Neuronal stem cell (in vitro differentiated cells): ENCODE measurements at regions not wholly inside any gene's neighbourhood (a gene's known extent, or its start where the extent isn't known, plus 50 kb on each side); places are given as distances from the start of the nearest gene placed in this dataset.

Source experiments
- DNase-seq: peaks from one replicate; pipeline ENCODE4 v3.0.0-alpha.2; 2013; ENCODE audit warnings: low spot score
- H2AFZ ChIP-seq: one replicate; pipeline ENCODE4 v1.6.1; 2013; ENCODE audit warnings: mild to moderate bottlenecking, low read length, inconsistent platforms
- H2AK5ac ChIP-seq: 2 replicates; pipeline ENCODE4 v1.6.1; 2013; ENCODE audit warnings: low read depth, mild to moderate bottlenecking, inconsistent platforms, low read length, moderate library complexity, mixed read lengths
- H2BK120ac ChIP-seq: 2 replicates; pipeline ENCODE4 v1.6.1; 2013; ENCODE audit warnings: low read depth, mild to moderate bottlenecking, inconsistent platforms, low read length, moderate library complexity, mixed read lengths
- H2BK12ac ChIP-seq: one replicate; pipeline ENCODE4 v1.6.1; 2013; ENCODE audit warnings: low read length, inconsistent platforms
- H2BK15ac ChIP-seq: 2 replicates; pipeline ENCODE4 v1.6.1; 2013; ENCODE audit warnings: mild to moderate bottlenecking, low read length, inconsistent platforms, mixed read lengths
- H2BK5ac ChIP-seq: one replicate; pipeline ENCODE4 v1.6.1; 2013; ENCODE audit warnings: inconsistent platforms, mild to moderate bottlenecking, low read length, moderate library complexity
- H3K14ac ChIP-seq: one replicate; pipeline ENCODE4 v1.6.1; 2013; ENCODE audit warnings: low read length, inconsistent platforms
- H3K18ac ChIP-seq: 2 replicates; pipeline ENCODE4 v1.6.1; 2013; ENCODE audit warnings: low read length, inconsistent platforms
- H3K23ac ChIP-seq: 2 replicates; pipeline ENCODE4 v1.6.1; 2013; ENCODE audit warnings: low read depth, mild to moderate bottlenecking, mixed read lengths, low read length, inconsistent platforms; ENCODE audit not compliant: poor library complexity
- H3K27ac ChIP-seq: replicated peaks from 3 replicates; pipeline ENCODE4 v1.5.1; 2013; ENCODE audit warnings: low read length, inconsistent platforms
- H3K27me3 ChIP-seq, 3 experiments: 2 replicates each; pipeline ENCODE4 v1.6.1; 2013; ENCODE audit warnings: low read length in 3 of 3, mild to moderate bottlenecking in 2 of 3, inconsistent platforms in 1 of 3, low read depth in 1 of 3, mixed read lengths in 1 of 3, moderate library complexity in 1 of 3; ENCODE audit not compliant: control insufficient read depth in 3 of 3, insufficient read depth in 3 of 3
- H3K36me3 ChIP-seq, 2 donors: replicated peaks in 1 of 2; 2 replicates each; pipeline ENCODE4 v1.6.1; 2013; ENCODE audit warnings: low read length in 2 of 2; ENCODE audit not compliant: control insufficient read depth in 2 of 2, insufficient read depth in 2 of 2
- H3K4ac ChIP-seq: 2 replicates; pipeline ENCODE4 v1.6.1; 2013; ENCODE audit warnings: inconsistent platforms, mild to moderate bottlenecking, low read length, moderate library complexity
- H3K4me1 ChIP-seq, 2 donors: 1 replicate in 1 of 2; 2 replicates in 1 of 2; pipeline ENCODE4 v1.6.1; 2013; ENCODE audit warnings: low read length in 2 of 2, low read depth in 1 of 2; ENCODE audit not compliant: control insufficient read depth in 2 of 2, insufficient read depth in 1 of 2
- H3K4me2 ChIP-seq: one replicate; pipeline ENCODE4 v1.6.1; 2013; ENCODE audit warnings: mild to moderate bottlenecking, low read length, inconsistent platforms; ENCODE audit not compliant: insufficient read depth, poor library complexity, severe bottlenecking
- H3K4me3 ChIP-seq, 2 donors: 2 replicates each; pipeline ENCODE4 v1.5.1; 2013; ENCODE audit warnings: low read length in 2 of 2, mild to moderate bottlenecking in 2 of 2, inconsistent platforms in 1 of 2, moderate library complexity in 1 of 2
- H3K79me1 ChIP-seq: one replicate; pipeline ENCODE4 v1.6.1; 2013; ENCODE audit warnings: low read depth, mild to moderate bottlenecking, inconsistent platforms, low read length, moderate library complexity
- H3K9ac ChIP-seq: one replicate; pipeline ENCODE4 v1.6.1; 2013; ENCODE audit warnings: mild to moderate bottlenecking, low read depth, low read length, inconsistent platforms; ENCODE audit not compliant: poor library complexity
- H3K9me3 ChIP-seq, 2 donors: replicated peaks in 1 of 2; 2 replicates each; pipeline versions ENCODE3 to v1.6.1; 2013; ENCODE audit warnings: low read length in 2 of 2, mild to moderate bottlenecking in 2 of 2, inconsistent platforms in 1 of 2, low read depth in 1 of 2, mixed read lengths in 1 of 2, moderate library complexity in 1 of 2; ENCODE audit not compliant: control insufficient read depth in 2 of 2, insufficient read depth in 1 of 2
- H4K8ac ChIP-seq: one replicate; pipeline ENCODE4 v1.6.1; 2013; ENCODE audit warnings: low read depth, mild to moderate bottlenecking, inconsistent platforms, low read length, moderate library complexity
- H4K91ac ChIP-seq: one replicate; pipeline ENCODE4 v1.6.1; 2013; ENCODE audit warnings: low read length, low read depth, mild to moderate bottlenecking, inconsistent platforms; ENCODE audit not compliant: poor library complexity
- WGBS, 2 donors: extraction: QIAGEN DNeasy Blood & Tissue Kit; methylation state at CpG; one replicate each; pipeline ENCODE4 v1.1.7; 2013; ENCODE audit warnings: missing lambda C conversion rate in 2 of 2, mixed read lengths in 1 of 2; ENCODE audit not compliant: insufficient read length in 2 of 2, insufficient replicate concordance in 1 of 2; ENCODE audit errors: extremely low coverage in 2 of 2; 5-methylcytosine and 5-hydroxymethylcytosine counted together

- Histone ChIP-seq H3K18ac (no peak overlapping the region), H3K9me3 (peaks cover 0 to 2% of the 10 kb centered on the region in 2 donors), H3K4me3 (no peak overlapping the region), H3K14ac (no peak overlapping the region), H3K9ac (no peak overlapping the region), H2BK5ac (no peak overlapping the region), H3K36me3 (no peaks in the 10 kb centered on the region), H2BK12ac (no peak overlapping the region), H3K4me1 (no peaks in the 10 kb centered on the region), H3K4ac (no peak overlapping the region), H3K4me2 (no peak overlapping the region), H3K23ac (no peak overlapping the region), H2BK120ac (no peak overlapping the region), H3K27me3 (no peaks in the 10 kb centered on the region), H2AFZ (no peak overlapping the region), H2AK5ac (no peak overlapping the region), H3K79me1 (no peaks in the 10 kb centered on the region), H4K8ac (no peak overlapping the region), H4K91ac (no peak overlapping the region), H3K27ac (no peak overlapping the region), H2BK15ac (no peak overlapping the region)
- no peak for DNase-seq
- no CpG with 5 or more reads among the region's 3 CpGs for WGBS, 2 donors
Observed at GRCh38 chr13:59312776-59313175, 851.0 kb downstream of the DIAPH3 start.

- no peak overlapping the region for H3K23ac ChIP-seq
- no peak overlapping the region for H2BK5ac ChIP-seq
- no peak overlapping the region for H3K4ac ChIP-seq
- H2AFZ ChIP-seq: peak overlapping the region; percentile 56
- no peak overlapping the region for H2BK12ac ChIP-seq
- WGBS, 2 donors: no CpG with 5 or more reads among the region's 4 CpGs
- H3K27me3 ChIP-seq: no peaks in the 10 kb centered on the region
- no peak overlapping the region for H2BK120ac ChIP-seq
- no peaks in the 10 kb centered on the region for H3K36me3 ChIP-seq
- no peak overlapping the region for H3K18ac ChIP-seq
- DNase-seq: peak; percentile 84
- no peak overlapping the region for H2BK15ac ChIP-seq
- no peak overlapping the region for H3K4me2 ChIP-seq
- H3K27ac ChIP-seq: no peak overlapping the region
- peaks cover 0 to 2% of the 10 kb centered on the region in 2 donors for H3K9me3 ChIP-seq
- no peak overlapping the region for H3K4me3 ChIP-seq
- H3K9ac ChIP-seq: no peak overlapping the region
- no peak overlapping the region for H2AK5ac ChIP-seq
- no peak overlapping the region for H4K91ac ChIP-seq
- no peak overlapping the region for H4K8ac ChIP-seq
- peaks cover 0 to 5% of the 10 kb centered on the region in 2 donors for H3K4me1 ChIP-seq
- no peak overlapping the region for H3K14ac ChIP-seq
- no peaks in the 10 kb centered on the region for H3K79me1 ChIP-seq
Observed at GRCh38 chr13:59318320-59318930, 845.3 kb downstream of the DIAPH3 start.

- no peaks in the 10 kb centered on the region for H3K27me3 ChIP-seq
- WGBS, 2 donors: no CpG with 5 or more reads among the region's 3 CpGs
- H2BK15ac ChIP-seq: no peak overlapping the region
- H3K18ac ChIP-seq: no peak overlapping the region
- no peak overlapping the region for H2BK5ac ChIP-seq
- DNase-seq: no peak
- H2AFZ ChIP-seq: no peak overlapping the region
- no peaks in the 10 kb centered on the region for H3K79me1 ChIP-seq
- H2BK120ac ChIP-seq: no peak overlapping the region
- H3K9me3 ChIP-seq: peaks cover 0 to 2% of the 10 kb centered on the region in 2 donors
- H3K36me3 ChIP-seq: no peaks in the 10 kb centered on the region
- no peak overlapping the region for H3K27ac ChIP-seq
- no peak overlapping the region for H4K91ac ChIP-seq
- H3K9ac ChIP-seq: no peak overlapping the region
- peaks cover 0 to 5% of the 10 kb centered on the region in 2 donors for H3K4me1 ChIP-seq
- no peak overlapping the region for H4K8ac ChIP-seq
- no peak overlapping the region for H2BK12ac ChIP-seq
- no peak overlapping the region for H3K4me3 ChIP-seq
- H2AK5ac ChIP-seq: no peak overlapping the region
- no peak overlapping the region for H3K4ac ChIP-seq
- H3K23ac ChIP-seq: no peak overlapping the region
- H3K14ac ChIP-seq: no peak overlapping the region
- no peak overlapping the region for H3K4me2 ChIP-seq
Observed at GRCh38 chr13:59319276-59319675, 844.5 kb downstream of the DIAPH3 start.

- Histone ChIP-seq H2BK12ac (no peak overlapping the region), H3K4me1 (peaks cover 0 to 5% of the 10 kb centered on the region in 2 donors), H3K14ac (no peak overlapping the region), H3K4me3 (no peak overlapping the region), H3K27me3 (no peaks in the 10 kb centered on the region), H3K4ac (no peak overlapping the region), H3K27ac (no peak overlapping the region), H2BK120ac (no peak overlapping the region), H2BK5ac (no peak overlapping the region), H2BK15ac (no peak overlapping the region), H2AFZ (peak overlapping the region; percentile 24), H4K8ac (no peak overlapping the region), H3K79me1 (no peaks in the 10 kb centered on the region), H3K9ac (no peak overlapping the region), H3K23ac (no peak overlapping the region), H4K91ac (no peak overlapping the region), H3K9me3 (no peaks in the 10 kb centered on the region), H3K4me2 (no peak overlapping the region), H3K18ac (no peak overlapping the region), H3K36me3 (no peaks in the 10 kb centered on the region), H2AK5ac (no peak overlapping the region)
- no peak for DNase-seq
- no CpG with 5 or more reads among the region's 2 CpGs for WGBS, 2 donors
Observed at GRCh38 chr13:59320021-59320420, 843.7 kb downstream of the DIAPH3 start.
